Psoas muscle (tissue), 7 donors: ENCODE measurements at regions not wholly inside any gene's neighbourhood (a gene's known extent, or its start where the extent isn't known, plus 50 kb on each side); places are given as distances from the start of the nearest gene placed in this dataset.
"Not testable (repeated sequence)": the region's sequence is repeated elsewhere in the genome, so short reads cannot be mapped to it uniquely, and the experiment has no call there.

Experiments used
- ATAC-seq, 4 donors: fragments of 200-7000 bp; cut with Tn5 transposase; one replicate each; pipeline ENCODE4 v1.9.1; 2020; ENCODE audit warnings: moderate library complexity in 3 of 4, mild to moderate bottlenecking in 2 of 4
- DNase-seq, 2 donors: peaks; one replicate each; pipeline ENCODE4 v3.0.0-alpha.2; 2020
- H3K27ac ChIP-seq: fragments of 200-600 bp; one replicate; pipeline ENCODE4 v1.8.0; 2022
- H3K27me3 ChIP-seq, 3 donors: fragments of 200-600 bp in 1 of 3; one replicate each; pipeline versions ENCODE4 v1.6.1 to v1.8.0; 2013 to 2022; ENCODE audit warnings: low read length in 2 of 3, mild to moderate bottlenecking in 2 of 3, moderate library complexity in 1 of 3; ENCODE audit not compliant: insufficient read depth in 3 of 3
- H3K36me3 ChIP-seq, 2 donors: fragments of 200-600 bp in 1 of 2; one replicate each; pipeline versions ENCODE4 v1.6.1 to v1.8.0; 2013 to 2022; ENCODE audit warnings: low read depth in 1 of 2, mild to moderate bottlenecking in 1 of 2, moderate library complexity in 1 of 2; ENCODE audit not compliant: insufficient read depth in 1 of 2
- H3K4me1 ChIP-seq: fragments of 200-600 bp; one replicate; pipeline ENCODE4 v1.8.0; 2022
- H3K4me3 ChIP-seq: fragments of 200-600 bp; one replicate; pipeline ENCODE4 v1.8.0; 2022; ENCODE audit warnings: mild to moderate bottlenecking
- H3K9me3 ChIP-seq: fragments of 200-600 bp; one replicate; pipeline ENCODE4 v1.8.0; 2022
- WGBS, 3 donors: extraction: QIAGEN DNeasy Blood & Tissue Kit; methylation state at CpG; one replicate each; pipeline versions ENCODE4 v1.1.6 to v1.1.7; 2013; 5-methylcytosine and 5-hydroxymethylcytosine counted together
- intact Hi-C, 2 donors: fragments of 100-400 bp; cut with DNase I; formaldehyde crosslinking; loops; one replicate each; pipeline versions ENCODE4 v1.11.0 to v1.14.2; 2022
- TF ChIP-seq, protein P1 (sequence below): fragments of 200-600 bp; IDR thresholded peaks from one replicate; pipeline ENCODE4 v1.8.0; 2022; ENCODE audit warnings: antibody characterized with exemption
- donor health status: healthy with polysubstance abuse.
- donor health status: DM: no; HTN: no; CAD: no; lungs with moderate emphysema.
- donor health status: Bipolar disorder and iron deficiency.
- donor health status: healthy.
- donor health status: DM: yes; HTN: yes; CAD: no.
- donor health status: DM: no; HTN: no; CAD: no.
- donor health status: DM: yes; HTN: yes; CAD: no.

DNA sequence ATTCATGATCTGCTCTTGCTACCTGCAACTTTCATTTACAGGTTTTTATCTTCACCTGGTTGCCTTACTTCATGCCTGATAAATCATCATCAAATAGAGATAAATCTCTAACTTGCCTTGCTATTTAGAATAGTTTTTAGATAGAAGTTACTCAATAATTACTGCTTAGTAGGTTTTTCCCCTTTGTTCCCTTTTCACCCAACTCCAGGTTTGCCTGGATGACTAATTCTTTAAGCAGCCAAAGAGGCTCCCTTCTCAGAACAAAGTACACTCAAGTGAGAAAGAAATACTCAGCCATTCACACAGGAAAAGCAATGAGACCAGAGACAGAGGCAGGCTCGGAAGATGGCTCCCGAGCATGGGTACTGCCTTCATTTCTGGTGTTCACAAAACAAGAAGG, 268.1 kb upstream of the CRBN start:
- Histone ChIP-seq H3K36me3 (no peaks in the 10 kb centered on the region), H3K9me3 (no peaks in the 10 kb centered on the region), H3K27me3 (no peaks in the 10 kb centered on the region), H3K27ac (no peak overlapping the region), H3K4me3 (no peak overlapping the region), H3K4me1 (no peaks in the 10 kb centered on the region)
- TF ChIP-seq, protein P1, sequence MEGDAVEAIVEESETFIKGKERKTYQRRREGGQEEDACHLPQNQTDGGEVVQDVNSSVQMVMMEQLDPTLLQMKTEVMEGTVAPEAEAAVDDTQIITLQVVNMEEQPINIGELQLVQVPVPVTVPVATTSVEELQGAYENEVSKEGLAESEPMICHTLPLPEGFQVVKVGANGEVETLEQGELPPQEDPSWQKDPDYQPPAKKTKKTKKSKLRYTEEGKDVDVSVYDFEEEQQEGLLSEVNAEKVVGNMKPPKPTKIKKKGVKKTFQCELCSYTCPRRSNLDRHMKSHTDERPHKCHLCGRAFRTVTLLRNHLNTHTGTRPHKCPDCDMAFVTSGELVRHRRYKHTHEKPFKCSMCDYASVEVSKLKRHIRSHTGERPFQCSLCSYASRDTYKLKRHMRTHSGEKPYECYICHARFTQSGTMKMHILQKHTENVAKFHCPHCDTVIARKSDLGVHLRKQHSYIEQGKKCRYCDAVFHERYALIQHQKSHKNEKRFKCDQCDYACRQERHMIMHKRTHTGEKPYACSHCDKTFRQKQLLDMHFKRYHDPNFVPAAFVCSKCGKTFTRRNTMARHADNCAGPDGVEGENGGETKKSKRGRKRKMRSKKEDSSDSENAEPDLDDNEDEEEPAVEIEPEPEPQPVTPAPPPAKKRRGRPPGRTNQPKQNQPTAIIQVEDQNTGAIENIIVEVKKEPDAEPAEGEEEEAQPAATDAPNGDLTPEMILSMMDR = no peak
- intact Hi-C loops = no loop called here
- WGBS, 3 donors = 93 to 95% (median 94%) methylated on average over 2 of the region's 2 CpGs
- DNase-seq = no peak
- ATAC-seq = no peak

DNA sequence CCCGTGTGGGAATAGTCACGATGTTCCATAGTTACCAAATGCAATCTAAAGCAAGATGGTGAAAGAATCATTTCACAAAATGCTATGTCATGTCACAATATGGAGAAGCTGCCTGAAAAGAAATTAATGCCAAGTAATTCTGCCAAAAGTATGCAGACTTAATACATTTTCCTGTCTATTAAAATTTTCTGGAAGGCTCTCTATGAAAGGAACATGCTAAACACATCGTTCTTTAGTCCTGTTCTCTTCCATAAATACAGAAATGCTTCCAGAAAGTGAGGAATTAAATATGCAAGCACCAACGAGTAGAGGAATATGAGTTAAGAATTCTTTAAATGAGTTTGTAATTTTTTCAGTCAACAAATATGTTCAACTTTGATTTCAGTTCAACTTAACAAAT, 266.8 kb upstream of the CRBN start:
- Histone ChIP-seq H3K4me1 (no peaks in the 10 kb centered on the region), H3K36me3 (no peaks in the 10 kb centered on the region), H3K27me3 (no peaks in the 10 kb centered on the region), H3K27ac (no peak overlapping the region), H3K4me3 (no peak overlapping the region), H3K9me3 (no peaks in the 10 kb centered on the region)
- WGBS, 3 donors = 69 to 74% (median 73%) methylated on average over 4 of the region's 4 CpGs
- TF ChIP-seq, protein P1 = no peak
- no peak for ATAC-seq
- no peak for DNase-seq
- intact Hi-C loops = no loop called here

DNA sequence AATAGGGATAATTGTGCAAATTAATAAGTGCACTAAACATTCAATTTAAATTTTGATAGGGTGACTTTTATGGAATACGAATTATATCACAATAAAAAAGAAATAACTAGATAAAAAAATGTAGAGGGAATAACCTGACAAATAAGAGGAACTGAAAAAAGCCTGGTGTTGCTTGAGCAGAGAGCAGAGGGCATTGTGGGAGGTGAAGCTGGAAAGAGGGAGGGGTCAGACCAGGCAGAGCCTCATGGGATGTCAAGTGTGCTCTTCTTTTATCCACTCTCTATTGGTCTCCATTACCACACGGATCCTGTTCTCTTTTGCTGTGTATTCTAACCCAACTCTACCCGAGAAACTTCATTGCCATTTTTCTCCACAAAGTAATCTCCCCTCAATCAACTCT, 264.0 kb upstream of the CRBN start:
- WGBS, 3 donors = 79 to 86% (median 81%) methylated on average over 3 of the region's 3 CpGs
- Histone ChIP-seq H3K4me3 (no peak overlapping the region), H3K27ac (no peak overlapping the region), H3K4me1 (no peaks in the 10 kb centered on the region), H3K9me3 (no peaks in the 10 kb centered on the region), H3K36me3 (no peaks in the 10 kb centered on the region), H3K27me3 (no peaks in the 10 kb centered on the region)
- intact Hi-C loops = no loop called here
- no peak for ATAC-seq
- DNase-seq = no peak
- TF ChIP-seq, protein P1 = no peak

DNA sequence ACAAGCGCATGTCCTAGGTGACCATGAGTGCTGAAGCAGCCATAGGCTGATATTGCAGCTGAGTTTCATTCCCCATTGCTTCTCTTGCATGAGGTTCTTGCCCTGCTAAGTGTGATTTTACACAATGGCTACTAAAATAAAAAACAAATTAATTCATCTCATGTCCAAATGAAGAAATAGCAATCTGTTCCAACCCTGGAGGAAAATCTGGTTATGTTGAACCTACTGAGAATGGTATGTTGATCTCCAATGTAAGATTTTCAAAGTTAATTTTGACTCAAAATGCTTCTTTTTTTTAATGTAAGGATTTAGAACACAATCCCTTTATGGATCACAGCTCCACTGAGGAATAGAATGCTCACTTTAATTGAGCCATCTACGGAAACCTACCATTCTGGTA, 254.2 kb upstream of the CRBN start:
- intact Hi-C loops = no loop called here

DNA sequence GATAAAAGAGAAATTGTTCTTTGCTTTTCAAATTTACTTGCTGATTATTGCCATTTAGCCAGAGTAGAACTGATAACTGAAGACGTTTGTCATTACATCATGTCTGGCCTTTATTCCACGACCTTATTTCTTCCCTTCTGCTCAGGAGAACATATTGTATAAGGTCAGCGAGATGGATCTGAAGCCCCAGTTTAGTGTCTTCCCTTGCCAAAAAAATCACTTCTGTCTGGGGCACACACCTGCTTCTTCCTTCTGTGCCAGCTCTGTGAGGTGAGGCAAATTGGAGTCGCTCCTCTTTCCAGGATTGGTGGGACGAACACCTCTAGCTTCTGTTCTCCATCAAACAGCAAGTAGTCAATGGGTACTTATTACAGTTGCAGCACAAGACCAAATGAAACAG, 250.3 kb upstream of the CRBN start:
- ATAC-seq = no peak
- H3K4me1 ChIP-seq = no peaks in the 10 kb centered on the region
- DNase-seq = no peak
- TF ChIP-seq, protein P1 = no peak
- intact Hi-C loops = no loop called here
- 65 to 67% (median 66%) methylated on average over 5 of the region's 5 CpGs for WGBS, 3 donors
- H3K4me3 ChIP-seq = no peak overlapping the region
- no peaks in the 10 kb centered on the region for H3K27me3 ChIP-seq
- no peaks in the 10 kb centered on the region for H3K9me3 ChIP-seq
- no peak overlapping the region for H3K27ac ChIP-seq
- no peaks in the 10 kb centered on the region for H3K36me3 ChIP-seq

More for the DNA sequence above, 254.2 kb upstream of the CRBN start:
- no peak for ATAC-seq
- no peaks in the 10 kb centered on the region for H3K27me3 ChIP-seq
- no peak overlapping the region for H3K27ac ChIP-seq
- H3K36me3 ChIP-seq = no peaks in the 10 kb centered on the region
- DNase-seq = no peak
- TF ChIP-seq, protein P1 = no peak
- no peaks in the 10 kb centered on the region for H3K4me1 ChIP-seq
- H3K9me3 ChIP-seq = no peaks in the 10 kb centered on the region
- 90 to 93% (median 91%) methylated on average over 2 of the region's 2 CpGs for WGBS, 3 donors
- H3K4me3 ChIP-seq = no peak overlapping the region

DNA sequence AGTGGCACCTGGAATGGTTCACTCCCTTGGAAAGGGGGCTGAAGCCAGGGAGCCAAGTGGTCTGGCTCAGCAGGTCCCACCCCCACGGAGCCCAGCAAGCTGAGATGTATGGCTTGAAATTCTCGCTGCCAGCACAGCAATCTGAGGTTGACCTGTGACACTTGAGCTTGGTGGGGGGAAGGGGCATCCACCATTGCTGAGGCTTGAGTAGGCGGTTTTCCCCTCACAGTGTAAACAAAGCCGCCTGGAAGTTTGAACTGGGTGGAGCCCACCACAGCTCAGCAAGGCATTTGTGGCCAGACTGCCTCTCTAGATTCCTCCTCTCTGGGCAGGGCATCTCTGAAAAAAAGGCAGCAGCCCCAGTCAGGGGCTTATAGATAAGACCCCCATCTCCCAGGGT, 228.2 kb upstream of the CRBN start:
- intact Hi-C loops, H3K9me3 ChIP-seq, H3K36me3 ChIP-seq, H3K4me3 ChIP-seq, H3K4me1 ChIP-seq, DNase-seq, H3K27me3 ChIP-seq, H3K27ac ChIP-seq, ATAC-seq: not testable (repeated sequence)
- 40 to 60% (median 53%) methylated on average over 4 of the region's 4 CpGs for WGBS, 3 donors
